ENCODE measurements at regions not wholly inside any gene's neighbourhood (a gene's known extent, or its start where the extent isn't known, plus 50 kb on each side); places are given as distances from the start of the nearest gene placed in this dataset.
A peak's percentile ranks its signal among the peaks of the same experiment; 100 is the strongest.

GRCh38 chr7:12064586-12065127 lies 146.4 kb upstream of the TMEM106B start:
- no peak overlapping the region for H2AFZ ChIP-seq (ENCODE audit: low read depth, low read length)
- WGBS, result 62% methylated on average over 1 of the region's 1 CpG
- no peaks in the 10 kb centered on the region for H3K79me1 ChIP-seq (replicated peaks; ENCODE audit: low read length, poor library complexity, severe bottlenecking)
- no peak overlapping the region for H4K91ac ChIP-seq (ENCODE audit: low read length)
- no peak for DNase-seq
- no peak overlapping the region for H3K4me3 ChIP-seq (ENCODE audit: insufficient read depth in 1 of 2, low read depth in 1 of 2, low read length in 2 of 2)
- no peak overlapping the region for H2BK15ac ChIP-seq (ENCODE audit: low read depth, poor library complexity, severe bottlenecking)
- no peak overlapping the region for H2BK12ac ChIP-seq (ENCODE audit: low read length in 2 of 2)
- H3K4me2 ChIP-seq (ENCODE audit: low read length, poor library complexity, severe bottlenecking), result no peak overlapping the region
- H3K9me3 ChIP-seq (ENCODE audit: control insufficient read depth, low read length), result peaks cover 2% of the 10 kb centered on the region
- no peak overlapping the region for H3K9ac ChIP-seq (ENCODE audit: low read length)
- no peak overlapping the region for H2BK120ac ChIP-seq (ENCODE audit: low read depth, low read length)
- H3K27ac ChIP-seq (ENCODE audit: low read length, poor library complexity, severe bottlenecking), result no peak overlapping the region
- H3K4me1 ChIP-seq (ENCODE audit: control insufficient read depth, insufficient read depth, low read depth, low read length), result no peaks in the 10 kb centered on the region
- H2BK5ac ChIP-seq (ENCODE audit: low read depth, low read length, poor library complexity, severe bottlenecking), result no peak overlapping the region
- no peak overlapping the region for H3K14ac ChIP-seq (ENCODE audit: low read length in 2 of 2)
- H3K4ac ChIP-seq (ENCODE audit: low read depth in 1 of 2, low read length in 2 of 2), result no peak overlapping the region
- no peak overlapping the region for H4K8ac ChIP-seq (ENCODE audit: low read length)
- H3K18ac ChIP-seq (ENCODE audit: low read depth in 1 of 2, low read length in 2 of 2), result no peak overlapping the region
- no peak overlapping the region for H2AK5ac ChIP-seq (ENCODE audit: low read length, severe bottlenecking)
- no peak overlapping the region for H3K23ac ChIP-seq (ENCODE audit: low read length in 2 of 2)
- no peaks in the 10 kb centered on the region for H3K36me3 ChIP-seq (ENCODE audit: control insufficient read depth in 1 of 2, insufficient read depth in 2 of 2, low read depth in 1 of 2, low read length in 2 of 2)
- H3K27me3 ChIP-seq (ENCODE audit: control insufficient read depth in 1 of 2, insufficient read depth in 1 of 2, low read length in 2 of 2), result no peaks in the 10 kb centered on the region

- no peak overlapping the region for H3K4me2 ChIP-seq (ENCODE audit: low read length, poor library complexity, severe bottlenecking)
- no peak overlapping the region for H3K27ac ChIP-seq (ENCODE audit: low read length, poor library complexity, severe bottlenecking)
- H3K9me3 ChIP-seq (ENCODE audit: control insufficient read depth, low read length), result no peaks in the 10 kb centered on the region
- no peaks in the 10 kb centered on the region for H3K79me1 ChIP-seq (replicated peaks; ENCODE audit: low read length, poor library complexity, severe bottlenecking)
- no peak overlapping the region for H3K4ac ChIP-seq (ENCODE audit: low read depth in 1 of 2, low read length in 2 of 2)
- no peak overlapping the region for H3K18ac ChIP-seq (ENCODE audit: low read depth in 1 of 2, low read length in 2 of 2)
- no peak overlapping the region for H4K91ac ChIP-seq (ENCODE audit: low read length)
- no peaks in the 10 kb centered on the region for H3K36me3 ChIP-seq (ENCODE audit: control insufficient read depth in 1 of 2, insufficient read depth in 2 of 2, low read depth in 1 of 2, low read length in 2 of 2)
- no peak for DNase-seq
- no peaks in the 10 kb centered on the region for H3K4me1 ChIP-seq (ENCODE audit: control insufficient read depth, insufficient read depth, low read depth, low read length)
- H3K4me3 ChIP-seq (ENCODE audit: insufficient read depth in 1 of 2, low read depth in 1 of 2, low read length in 2 of 2), result no peak overlapping the region
- WGBS, result 94% methylated on average over 1 of the region's 4 CpGs
- no peak overlapping the region for H3K23ac ChIP-seq (ENCODE audit: low read length in 2 of 2)
- no peak overlapping the region for H2BK12ac ChIP-seq (ENCODE audit: low read length in 2 of 2)
- H3K9ac ChIP-seq (ENCODE audit: low read length), result no peak overlapping the region
- no peaks in the 10 kb centered on the region for H3K27me3 ChIP-seq (ENCODE audit: control insufficient read depth in 1 of 2, insufficient read depth in 1 of 2, low read length in 2 of 2)
- H3K14ac ChIP-seq (ENCODE audit: low read length in 2 of 2), result no peak overlapping the region
- H2BK120ac ChIP-seq (ENCODE audit: low read depth, low read length), result no peak overlapping the region
- H2BK5ac ChIP-seq (ENCODE audit: low read depth, low read length, poor library complexity, severe bottlenecking), result no peak overlapping the region
- no peak overlapping the region for H2AFZ ChIP-seq (ENCODE audit: low read depth, low read length)
- no peak overlapping the region for H2BK15ac ChIP-seq (ENCODE audit: low read depth, poor library complexity, severe bottlenecking)
- no peak overlapping the region for H4K8ac ChIP-seq (ENCODE audit: low read length)
- H2AK5ac ChIP-seq (ENCODE audit: low read length, severe bottlenecking), result no peak overlapping the region
Observed at GRCh38 chr7:12066004-12066403, 145.1 kb upstream of the TMEM106B start.

- no peak overlapping the region for H4K91ac ChIP-seq (ENCODE audit: low read length)
- no peak overlapping the region for H4K8ac ChIP-seq (ENCODE audit: low read length)
- no peak overlapping the region for H3K14ac ChIP-seq (ENCODE audit: low read length in 2 of 2)
- H3K36me3 ChIP-seq (ENCODE audit: control insufficient read depth in 1 of 2, insufficient read depth in 2 of 2, low read depth in 1 of 2, low read length in 2 of 2), result no peaks in the 10 kb centered on the region
- H2BK15ac ChIP-seq (ENCODE audit: low read depth, poor library complexity, severe bottlenecking), result no peak overlapping the region
- H3K4me1 ChIP-seq (ENCODE audit: control insufficient read depth, insufficient read depth, low read depth, low read length), result no peaks in the 10 kb centered on the region
- no peak overlapping the region for H3K4me2 ChIP-seq (ENCODE audit: low read length, poor library complexity, severe bottlenecking)
- no peak overlapping the region for H3K27ac ChIP-seq (ENCODE audit: low read length, poor library complexity, severe bottlenecking)
- H3K9ac ChIP-seq (ENCODE audit: low read length), result no peak overlapping the region
- WGBS, result 83% methylated on average over 2 of the region's 2 CpGs
- no peak overlapping the region for H3K18ac ChIP-seq (ENCODE audit: low read depth in 1 of 2, low read length in 2 of 2)
- H3K27me3 ChIP-seq (ENCODE audit: control insufficient read depth in 1 of 2, insufficient read depth in 1 of 2, low read length in 2 of 2), result no peaks in the 10 kb centered on the region
- no peak overlapping the region for H2AK5ac ChIP-seq (ENCODE audit: low read length, severe bottlenecking)
- no peak overlapping the region for H2AFZ ChIP-seq (ENCODE audit: low read depth, low read length)
- no peak overlapping the region for H2BK120ac ChIP-seq (ENCODE audit: low read depth, low read length)
- H2BK5ac ChIP-seq (ENCODE audit: low read depth, low read length, poor library complexity, severe bottlenecking), result no peak overlapping the region
- no peak for DNase-seq
- no peak overlapping the region for H2BK12ac ChIP-seq (ENCODE audit: low read length in 2 of 2)
- no peak overlapping the region for H3K4me3 ChIP-seq (ENCODE audit: insufficient read depth in 1 of 2, low read depth in 1 of 2, low read length in 2 of 2)
- H3K23ac ChIP-seq (ENCODE audit: low read length in 2 of 2), result no peak overlapping the region
- H3K9me3 ChIP-seq (ENCODE audit: control insufficient read depth, low read length), result no peaks in the 10 kb centered on the region
- H3K4ac ChIP-seq (ENCODE audit: low read depth in 1 of 2, low read length in 2 of 2), result no peak overlapping the region
- H3K79me1 ChIP-seq (replicated peaks; ENCODE audit: low read length, poor library complexity, severe bottlenecking), result no peaks in the 10 kb centered on the region
Observed at GRCh38 chr7:12066521-12066920, 144.6 kb upstream of the TMEM106B start.

- Histone ChIP-seq H3K79me1 (replicated peaks; ENCODE audit: low read length, poor library complexity, severe bottlenecking) (no peaks in the 10 kb centered on the region), H3K4me2 (ENCODE audit: low read length, poor library complexity, severe bottlenecking) (no peak overlapping the region), H4K91ac (ENCODE audit: low read length) (peak overlapping the region; percentile 39), H3K27me3 (ENCODE audit: control insufficient read depth in 1 of 2, insufficient read depth in 1 of 2, low read length in 2 of 2) (no peaks in the 10 kb centered on the region), H2BK5ac (ENCODE audit: low read depth, low read length, poor library complexity, severe bottlenecking) (peak overlapping the region; percentile 73), H3K9ac (ENCODE audit: low read length) (no peak overlapping the region), H3K9me3 (ENCODE audit: control insufficient read depth, low read length) (no peaks in the 10 kb centered on the region), H2AK5ac (ENCODE audit: low read length, severe bottlenecking) (no peak overlapping the region), H3K18ac (ENCODE audit: low read depth in 1 of 2, low read length in 2 of 2) (no peak overlapping the region), H3K36me3 (ENCODE audit: control insufficient read depth in 1 of 2, insufficient read depth in 2 of 2, low read depth in 1 of 2, low read length in 2 of 2) (no peaks in the 10 kb centered on the region), H4K8ac (ENCODE audit: low read length) (no peak overlapping the region), H2BK120ac (ENCODE audit: low read depth, low read length) (no peak overlapping the region), H3K4me1 (ENCODE audit: control insufficient read depth, insufficient read depth, low read depth, low read length) (no peaks in the 10 kb centered on the region), H2BK12ac (ENCODE audit: low read length in 2 of 2) (no peak overlapping the region), H3K4ac (ENCODE audit: low read depth in 1 of 2, low read length in 2 of 2) (no peak overlapping the region), H2AFZ (ENCODE audit: low read depth, low read length) (no peak overlapping the region), H2BK15ac (ENCODE audit: low read depth, poor library complexity, severe bottlenecking) (no peak overlapping the region), H3K4me3 (ENCODE audit: insufficient read depth in 1 of 2, low read depth in 1 of 2, low read length in 2 of 2) (no peak overlapping the region), H3K14ac (ENCODE audit: low read length in 2 of 2) (no peak overlapping the region), H3K23ac (ENCODE audit: low read length in 2 of 2) (no peak overlapping the region), H3K27ac (ENCODE audit: low read length, poor library complexity, severe bottlenecking) (no peak overlapping the region)
- DNase-seq, result peak; percentile 72
- 75% methylated on average over 13 of the region's 13 CpGs for WGBS
Observed at GRCh38 chr7:12067156-12067831, 143.8 kb upstream of the TMEM106B start.

All from mesenchymal stem cell (in vitro differentiated cells and primary cell).